T-cell (primary cell): ENCODE measurements at regions not wholly inside any gene's neighbourhood (a gene's known extent, or its start where the extent isn't known, plus 50 kb on each side); places are given as distances from the start of the nearest gene placed in this dataset.

Experiments used
- ATAC-seq, 4 experiments: fragments of 200-7000 bp in 3 of 4; fragments of 150-1000 bp in 1 of 4; cut with Tn5 transposase; replicated peaks in 1 of 4; 1 replicate in 3 of 4; 2 replicates in 1 of 4; pipeline ENCODE4 v1.10.0; 2021; ENCODE audit warnings: moderate library complexity in 3 of 4, mild to moderate bottlenecking in 2 of 4, moderate number of reproducible peaks in 1 of 4
- CTCF ChIA-PET, 2 donors: fragments of 300-600 bp; sonication (Branson Sonifier 250); formaldehyde crosslinking; loops; one replicate each; lab custom pipeline; 2022; ENCODE audit warnings: antibody characterized with exemption in 2 of 2; lab: Charles Lee
- POLR2A ChIA-PET, 2 donors: fragments of 300-600 bp; sonication (Branson Sonifier 250); formaldehyde crosslinking; loops; one replicate each; lab custom pipeline; 2022; ENCODE audit warnings: antibody characterized with exemption in 2 of 2; lab: Charles Lee
- DNase-seq, 35 experiments: peaks; one replicate each; pipeline versions ENCODE4 v3.0.0 to v3.0.0-alpha.2; 2013 to 2023
- H3K27ac ChIP-seq: one replicate; pipeline ENCODE4 v1.5.1; 2013; ENCODE audit warnings: low read length
- H3K27me3 ChIP-seq, 2 experiments: replicated peaks in 1 of 2; 1 replicate in 1 of 2; 2 replicates in 1 of 2; pipeline versions ENCODE4 v1.6.1 to v1.7.0; 2013; ENCODE audit warnings: low read length in 1 of 2, mixed read lengths in 1 of 2; ENCODE audit not compliant: control insufficient read depth in 2 of 2, insufficient read depth in 2 of 2; ENCODE audit errors: extremely low read depth in 1 of 2
- H3K36me3 ChIP-seq, 2 donors: 1 replicate in 1 of 2; 2 replicates in 1 of 2; pipeline versions ENCODE4 v1.6.1 to v1.7.0; 2013; ENCODE audit warnings: low read length in 1 of 2; ENCODE audit not compliant: control insufficient read depth in 2 of 2, insufficient read depth in 1 of 2; ENCODE audit errors: extremely low read depth in 1 of 2
- H3K4me1 ChIP-seq, 2 experiments: 1 replicate in 1 of 2; 2 replicates in 1 of 2; pipeline versions ENCODE4 v1.6.1 to v1.7.0; 2013; ENCODE audit warnings: low read length in 2 of 2, mixed read lengths in 1 of 2; ENCODE audit not compliant: insufficient read depth in 2 of 2, control insufficient read depth in 1 of 2; ENCODE audit errors: extremely low read depth in 1 of 2
- H3K4me3 ChIP-seq, 2 donors: 1 replicate in 1 of 2; 2 replicates in 1 of 2; pipeline versions ENCODE4 v1.5.1 to v1.7.0; 2013; ENCODE audit warnings: mild to moderate bottlenecking in 2 of 2, low read length in 1 of 2, moderate library complexity in 1 of 2; ENCODE audit not compliant: control insufficient read depth in 1 of 2; ENCODE audit errors: extremely low read depth in 1 of 2
- H3K9me3 ChIP-seq: 2 replicates; pipeline ENCODE4 v1.7.0; 2013
- H3K27ac Mint-ChIP-seq, 2 donors: one replicate each; pipeline ENCODE4 v1.8.0; 2020 to 2021; ENCODE audit warnings: mild to moderate bottlenecking in 2 of 2, mixed read lengths in 2 of 2
- H3K27me3 Mint-ChIP-seq, 2 donors: one replicate each; pipeline ENCODE4 v1.8.0; 2021 to 2022; ENCODE audit warnings: mixed read lengths in 2 of 2
- H3K36me3 Mint-ChIP-seq: one replicate; pipeline ENCODE4 v1.8.0; 2021; ENCODE audit warnings: mixed read lengths
- H3K4me1 Mint-ChIP-seq, 3 donors: one replicate each; pipeline ENCODE4 v1.8.0; 2020 to 2022; ENCODE audit warnings: mixed read lengths in 3 of 3, mild to moderate bottlenecking in 1 of 3
- H3K4me3 Mint-ChIP-seq, 3 donors: one replicate each; pipeline ENCODE4 v1.8.0; 2020 to 2022; ENCODE audit warnings: mild to moderate bottlenecking in 3 of 3, mixed read lengths in 3 of 3, moderate library complexity in 3 of 3
- H3K9me3 Mint-ChIP-seq, 3 donors: one replicate each; pipeline ENCODE4 v1.8.0; 2020 to 2022; ENCODE audit warnings: mixed read lengths in 3 of 3
- WGBS: methylation state at CpG from one replicate; pipeline ENCODE4 v1.1.5; 2013; ENCODE audit warnings: missing lambda C conversion rate; ENCODE audit not compliant: insufficient coverage; 5-methylcytosine and 5-hydroxymethylcytosine counted together

DNA sequence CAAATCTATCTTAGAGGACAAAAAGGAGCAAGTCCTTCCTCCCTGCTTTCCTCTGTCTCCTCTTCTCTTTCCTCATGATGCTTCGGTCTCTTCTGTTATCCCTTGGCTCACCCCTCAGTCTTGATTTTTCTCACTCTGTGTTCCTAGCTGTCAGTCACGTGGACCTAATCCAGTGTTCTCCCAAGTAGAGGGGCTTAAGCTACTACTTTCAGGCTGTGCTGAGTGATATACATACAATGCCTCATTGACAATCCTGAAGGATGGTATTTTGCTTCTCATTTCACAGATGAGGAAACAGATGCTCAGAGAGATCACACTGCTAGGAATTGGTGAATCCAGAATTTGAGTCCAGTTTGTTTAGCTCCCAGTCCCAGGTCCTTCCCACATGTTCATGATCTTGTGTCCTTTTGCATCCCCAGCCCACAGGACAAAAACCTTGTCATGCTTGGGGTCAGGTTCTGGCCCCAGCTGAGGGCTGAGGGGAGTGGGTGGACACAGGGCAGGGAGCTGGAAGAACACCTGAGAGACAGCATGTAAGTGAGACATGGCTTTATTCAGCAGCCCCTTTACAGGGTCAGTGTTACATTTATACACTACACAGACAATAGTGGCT, 50.5 kb upstream of the KMT2E start:
- ChIA-PET POLR2A (interaction anchor here in 1 of 2 donors (0.6 kb wide), 1 partner anchor 76 kb away, joined by 3 read pairs; no protein-coding TSS in a partner anchor), CTCF (interaction anchor here in 1 of 2 donors (0.6 kb wide), 1 partner anchor 625 kb away, joined by 4 read pairs; no protein-coding TSS in a partner anchor)
- Histone ChIP-seq H3K9me3 (no peaks in the 10 kb centered on the region), H3K36me3 (peaks cover 0 to 4% of the 10 kb centered on the region in 2 donors), H3K27me3 (no peaks in the 10 kb centered on the region), H3K27ac (no peak overlapping the region), H3K4me1 (peaks cover 0 to 2% of the 10 kb centered on the region in 2 experiments), H3K4me3 (no peak overlapping the region)
- Mint-ChIP-seq H3K4me3 (no peak overlapping the region), H3K27ac (peak overlapping the region in 1 of 2 donors; percentile 17), H3K36me3 (peaks cover 28% of the 10 kb centered on the region), H3K9me3 (no peaks in the 10 kb centered on the region), H3K27me3 (no peaks in the 10 kb centered on the region), H3K4me1 (peaks cover 0 to 13% (median 6%) of the 10 kb centered on the region in 3 donors)
- DNase-seq (no peak), ATAC-seq (no peak)
- 100% methylated on average over 1 of the region's 2 CpGs for WGBS

DNA sequence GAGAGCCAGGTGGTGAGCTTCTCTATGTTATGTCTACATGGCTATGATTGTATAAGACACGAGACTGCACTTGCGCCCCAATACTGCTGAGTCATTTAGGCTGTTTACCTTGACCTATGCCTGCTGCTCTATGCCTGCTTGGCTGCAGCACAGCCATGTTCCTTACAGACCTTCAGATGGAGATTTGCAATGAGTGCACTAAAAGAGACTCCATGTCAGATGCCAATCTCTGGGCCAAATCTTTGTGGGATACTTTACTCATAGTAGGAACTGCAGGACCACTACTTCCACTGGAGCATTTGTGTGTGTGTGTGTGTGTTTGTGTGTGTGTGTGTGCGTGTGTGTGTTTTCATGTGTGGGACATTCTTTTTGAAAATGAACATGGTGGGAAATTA, 50.0 kb upstream of the KMT2E start:
- ChIA-PET CTCF (interaction anchor here in 1 of 2 donors (0.5 to 0.6 kb wide), 2 partner anchors 462 to 624 kb away, joined by 3 to 4 read pairs; no protein-coding TSS in a partner anchor), POLR2A (no interaction called here)
- 100% methylated on average over 2 of the region's 3 CpGs for WGBS
- ATAC-seq (no peak), DNase-seq (no peak)
- Histone ChIP-seq H3K27me3 (no peaks in the 10 kb centered on the region), H3K36me3 (peaks cover 0 to 4% of the 10 kb centered on the region in 2 donors), H3K4me3 (no peak overlapping the region), H3K9me3 (no peaks in the 10 kb centered on the region), H3K27ac (no peak overlapping the region), H3K4me1 (peaks cover 0 to 2% of the 10 kb centered on the region in 2 experiments)
- peaks cover 0 to 9% (median 4%) of the 10 kb centered on the region in 3 donors for H3K4me1 Mint-ChIP-seq
- no peaks in the 10 kb centered on the region for H3K27me3 Mint-ChIP-seq
- H3K4me3 Mint-ChIP-seq = no peak overlapping the region
- no peaks in the 10 kb centered on the region for H3K9me3 Mint-ChIP-seq
- H3K27ac Mint-ChIP-seq = no peak overlapping the region
- H3K36me3 Mint-ChIP-seq = peaks cover 28% of the 10 kb centered on the region
